OCI-LY7 (cell line): ENCODE measurements at regions not wholly inside any gene's neighbourhood (a gene's known extent, or its start where the extent isn't known, plus 50 kb on each side); places are given as distances from the start of the nearest gene placed in this dataset.

Experiments used
- BruUV-seq: library from RNA; stranded (reverse); fragments of 400-500 nt; replicated peaks from 2 replicates; lab custom pipeline; 2021; lab: Mats Ljungman, UMichigan
- CTCF ChIA-PET: fragments of 300-600 bp; sonication (Branson Sonifier 250); formaldehyde crosslinking; loops from one replicate; lab custom pipeline; 2022; ENCODE audit warnings: antibody characterized with exemption; ENCODE audit not compliant: unreplicated experiment; lab: Charles Lee
- POLR2A ChIA-PET: fragments of 300-600 bp; sonication (Branson Sonifier 250); formaldehyde crosslinking; loops from one replicate; lab custom pipeline; 2022; ENCODE audit warnings: antibody characterized with exemption; lab: Charles Lee
- DNase-seq: peaks from one replicate; pipeline ENCODE4 v3.0.0-alpha.2; 2015; ENCODE audit warnings: low spot score
- H2AFZ ChIP-seq: fragments of 200-600 bp; sonication (generic), shearing (Covaris generic); 2 replicates; pipeline ENCODE4 v1.6.1; 2014; ENCODE audit warnings: mild to moderate bottlenecking, antibody characterized with exemption, low read length, moderate library complexity
- H3K27ac ChIP-seq: fragments of 200-600 bp; sonication (generic); 2 replicates; pipeline ENCODE4 v1.5.1; 2014; ENCODE audit warnings: mixed run types, low read depth, mild to moderate bottlenecking, moderate library complexity, low read length, inconsistent platforms; ENCODE audit not compliant: poor library complexity, severe bottlenecking
- H3K36me3 ChIP-seq: fragments of 200-600 bp; sonication (generic); 2 replicates; pipeline ENCODE4 v1.6.1; 2014; ENCODE audit warnings: mild to moderate bottlenecking, antibody characterized with exemption, low read length, moderate library complexity, mixed read lengths; ENCODE audit not compliant: insufficient read depth
- H3K4me1 ChIP-seq: fragments of 200-600 bp; sonication (generic); 2 replicates; pipeline ENCODE4 v1.5.1; 2014; ENCODE audit warnings: mild to moderate bottlenecking, low read length; ENCODE audit not compliant: insufficient read depth, poor library complexity, severe bottlenecking
- H3K4me2 ChIP-seq: fragments of 200-600 bp; sonication (generic); 2 replicates; pipeline ENCODE4 v1.6.1; 2014; ENCODE audit warnings: mild to moderate bottlenecking, low read length
- H3K4me3 ChIP-seq: fragments of 200-600 bp; sonication (generic); 2 replicates; pipeline ENCODE4 v1.5.1; 2014; ENCODE audit warnings: mild to moderate bottlenecking, low read depth, low read length; ENCODE audit not compliant: poor library complexity, severe bottlenecking
- H3K79me2 ChIP-seq: fragments of 200-600 bp; sonication (generic); 2 replicates; pipeline ENCODE4 v1.6.1; 2016; ENCODE audit warnings: low read depth, mild to moderate bottlenecking, low read length, moderate library complexity, mixed read lengths; ENCODE audit not compliant: insufficient read depth
- H3K9me2 ChIP-seq: fragments of 200-600 bp; sonication (generic); 2 replicates; pipeline ENCODE4 v1.6.1; 2016; ENCODE audit warnings: mild to moderate bottlenecking, low read length, mixed read lengths; ENCODE audit not compliant: insufficient read depth
- H3K9me3 ChIP-seq: fragments of 200-600 bp; sonication (generic); 2 replicates; pipeline ENCODE4 v1.6.1; 2014; ENCODE audit warnings: mild to moderate bottlenecking, mixed run types, low read length, mixed read lengths
- H4K20me1 ChIP-seq: fragments of 200-600 bp; sonication (generic); 2 replicates; pipeline ENCODE4 v1.6.1; 2014; ENCODE audit warnings: mild to moderate bottlenecking, antibody characterized with exemption, low read length, moderate library complexity, mixed read lengths; ENCODE audit not compliant: insufficient read depth
- CTCF ChIP-seq: fragments of 200-600 bp; sonication (generic); conservative IDR thresholded peaks from 2 replicates; pipeline ENCODE4 v1.5.1; 2014; ENCODE audit warnings: mild to moderate bottlenecking, antibody characterized with exemption, low read length, moderate library complexity, mixed read lengths
- EZH2phosphoT487 ChIP-seq: fragments of 200-600 bp; sonication (generic); IDR thresholded peaks from 2 replicates; pipeline ENCODE4 v1.6.1; 2018; ENCODE audit warnings: low read depth, borderline replicate concordance, mild to moderate bottlenecking, mixed run types, antibody characterized with exemption, low read length, moderate library complexity, mixed read lengths
- intact Hi-C: fragments of 100-400 bp; cut with micrococcal nuclease; formaldehyde crosslinking; loops from one replicate; pipeline ENCODE4 v1.10.0; 2022; ENCODE audit not compliant: unreplicated experiment

- Histone ChIP-seq H3K4me2 (no peak overlapping the region), H3K36me3 (no peaks in the 10 kb centered on the region), H3K9me2 (no peaks in the 10 kb centered on the region), H2AFZ (no peak overlapping the region), H3K4me3 (no peak overlapping the region), H4K20me1 (no peaks in the 10 kb centered on the region), H3K9me3 (no peaks in the 10 kb centered on the region), H3K4me1 (no peaks in the 10 kb centered on the region), H3K27ac (no peak overlapping the region), H3K79me2 (no peaks in the 10 kb centered on the region)
- no peak for DNase-seq
- CTCF ChIA-PET = no interaction called here
- TF ChIP-seq EZH2phosphoT487 (no peak), CTCF (no peak)
- POLR2A ChIA-PET = no interaction called here
- BruUV-seq = no TSS peak
- intact Hi-C loops = no loop called here
These were observed 309.6 kb upstream of the ATXN7L3B start for GRCh38 chr12:74227846-74228545.

- intact Hi-C loops = no loop called here
- ChIA-PET CTCF (no interaction called here), POLR2A (interaction anchor here (0.5 to 0.7 kb wide), 2 partner anchors 17 to 1251 kb away, joined by 3 to 4 read pairs; no protein-coding TSS in a partner anchor)
- Histone ChIP-seq H3K36me3 (no peaks in the 10 kb centered on the region), H3K27ac (no peak overlapping the region), H3K79me2 (no peaks in the 10 kb centered on the region), H3K4me1 (no peaks in the 10 kb centered on the region), H2AFZ (no peak overlapping the region), H4K20me1 (no peaks in the 10 kb centered on the region), H3K9me2 (no peaks in the 10 kb centered on the region), H3K4me3 (no peak overlapping the region), H3K4me2 (no peak overlapping the region), H3K9me3 (no peaks in the 10 kb centered on the region)
- TF ChIP-seq CTCF = no peak
- TF ChIP-seq EZH2phosphoT487 = no peak
- BruUV-seq = no TSS peak
- no peak for DNase-seq
These were observed 308.0 kb upstream of the ATXN7L3B start for GRCh38 chr12:74229671-74230070.

- H3K27ac ChIP-seq = no peak overlapping the region
- H3K4me2 ChIP-seq = no peak overlapping the region
- TF ChIP-seq EZH2phosphoT487 = no peak
- TF ChIP-seq CTCF = no peak
- no peaks in the 10 kb centered on the region for H3K79me2 ChIP-seq
- no peaks in the 10 kb centered on the region for H3K9me2 ChIP-seq
- no peaks in the 10 kb centered on the region for H3K4me1 ChIP-seq
- ChIA-PET POLR2A (no interaction called here), CTCF (no interaction called here)
- no peaks in the 10 kb centered on the region for H4K20me1 ChIP-seq
- intact Hi-C loops = no loop called here
- no peaks in the 10 kb centered on the region for H3K9me3 ChIP-seq
- no TSS peak for BruUV-seq
- H3K36me3 ChIP-seq = no peaks in the 10 kb centered on the region
- no peak overlapping the region for H2AFZ ChIP-seq
- DNase-seq = no peak
- H3K4me3 ChIP-seq = no peak overlapping the region
These were observed 302.3 kb upstream of the ATXN7L3B start for GRCh38 chr12:74235342-74235741.
